NCI-H2196 (cell line): ENCODE measurements at regions not wholly inside any gene's neighbourhood (a gene's known extent, or its start where the extent isn't known, plus 50 kb on each side); places are given as distances from the start of the nearest gene placed in this dataset.

Source experiments
- DNase-seq: peaks from one replicate; lab custom pipeline; 2025; ENCODE audit not compliant: unreplicated experiment; lab: John Stamatoyannopoulos, UW

DNA sequence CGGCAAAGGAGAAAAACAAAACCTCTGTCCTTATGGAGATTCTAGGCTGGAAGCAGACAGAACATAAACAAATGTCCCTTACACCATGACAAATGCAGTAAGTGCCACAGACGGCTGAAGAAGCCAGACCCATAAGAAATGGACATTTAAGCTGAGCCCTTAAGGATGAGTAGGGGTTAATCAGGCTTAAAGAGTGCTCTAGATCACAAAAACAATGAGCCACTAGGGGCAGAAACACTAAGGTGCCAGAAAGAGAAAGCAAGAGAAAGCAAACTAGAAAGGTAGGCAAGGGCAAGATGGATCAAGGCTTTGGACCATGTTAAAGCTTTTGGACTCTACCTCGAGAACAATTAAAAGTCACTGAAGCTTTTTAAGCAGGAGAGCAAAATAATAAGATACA, 326.9 kb upstream of the WWC1 start:
- DNase-seq: no peak

GRCh38 chr5:167965710-167966109, 325.7 kb upstream of the WWC1 start:
- DNase-seq: no peak

GRCh38 chr5:167966979-167967378, 324.5 kb upstream of the WWC1 start:
- DNase-seq: no peak

DNA sequence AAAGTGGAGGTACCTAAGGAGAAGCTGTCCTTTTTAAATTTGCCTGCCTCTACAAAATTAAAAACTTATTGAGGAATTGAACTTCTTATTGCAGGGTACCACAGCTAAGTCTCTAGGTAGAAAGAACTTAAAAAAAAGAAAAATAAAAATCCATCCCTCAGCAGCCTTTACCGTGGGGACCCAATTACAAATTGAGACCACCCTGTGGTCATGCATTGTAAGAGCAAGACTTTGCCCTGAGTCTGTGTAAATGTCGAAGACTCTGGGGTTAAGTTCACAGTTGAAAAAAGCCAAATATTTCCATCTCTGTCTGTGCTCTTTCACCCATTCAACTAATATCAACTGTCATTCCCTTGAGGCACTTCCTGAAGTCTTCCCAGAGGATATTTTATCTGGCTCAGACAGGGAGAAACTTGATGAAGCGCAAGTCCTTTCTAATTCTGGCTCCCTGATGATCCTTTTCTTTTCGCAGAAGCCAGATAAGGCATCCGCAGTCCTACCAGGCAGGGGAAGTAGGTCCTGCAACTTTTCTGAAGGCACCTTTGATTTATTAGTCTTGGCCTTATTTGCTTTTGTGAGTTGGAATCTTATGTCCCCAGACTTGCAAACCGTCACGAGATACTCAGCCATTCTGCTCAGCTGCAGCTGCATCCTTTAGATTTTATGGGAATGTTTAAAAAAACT, 323.8 kb upstream of the WWC1 start:
- DNase-seq: no peak

GRCh38 chr5:167968837-167969236, 322.6 kb upstream of the WWC1 start:
- DNase-seq: no peak

- no peak for DNase-seq
Measured at GRCh38 chr5:167969998-167970397, 321.4 kb upstream of the WWC1 start.

DNA sequence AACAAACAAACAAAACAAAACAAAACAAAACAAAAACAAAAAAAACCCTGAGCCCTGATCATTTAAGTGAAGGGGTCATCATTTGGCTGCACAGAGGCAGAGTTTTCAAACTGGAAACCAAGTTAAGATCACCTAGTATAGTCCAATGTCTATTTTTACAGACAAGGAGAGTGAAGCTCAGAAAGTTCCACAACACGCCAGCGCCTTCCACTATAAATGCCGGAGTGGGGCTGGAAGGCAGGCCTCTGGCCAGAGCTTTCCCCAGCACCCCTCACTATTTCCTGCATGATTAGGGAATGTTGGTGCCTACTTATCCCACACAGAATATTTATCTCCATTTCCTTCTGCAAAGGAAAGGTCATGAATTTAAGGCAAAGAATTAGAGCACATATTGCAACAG, 319.7 kb upstream of the WWC1 start:
- no peak for DNase-seq

DNA sequence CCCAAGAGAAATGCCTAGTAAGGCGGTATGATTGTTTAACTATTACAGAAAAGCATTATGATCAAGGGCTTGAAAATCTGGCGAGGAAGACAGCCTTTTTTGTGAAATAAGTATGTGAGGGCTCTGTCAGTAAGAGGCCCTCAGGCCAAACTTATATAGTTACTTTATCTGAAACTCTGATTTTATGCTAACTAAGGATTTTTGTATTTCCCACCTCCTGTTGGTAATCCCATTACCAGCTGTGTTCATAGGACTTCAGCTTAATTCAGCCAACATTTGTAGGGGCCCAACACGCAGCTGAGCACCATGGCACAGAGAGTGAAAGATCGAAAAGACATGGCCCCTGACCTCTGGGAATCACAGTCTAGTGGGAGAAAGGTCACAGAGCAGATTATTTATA, 318.3 kb upstream of the WWC1 start:
- no peak for DNase-seq

GRCh38 chr5:167984951-167985350, 306.5 kb upstream of the WWC1 start:
- no peak for DNase-seq

DNA sequence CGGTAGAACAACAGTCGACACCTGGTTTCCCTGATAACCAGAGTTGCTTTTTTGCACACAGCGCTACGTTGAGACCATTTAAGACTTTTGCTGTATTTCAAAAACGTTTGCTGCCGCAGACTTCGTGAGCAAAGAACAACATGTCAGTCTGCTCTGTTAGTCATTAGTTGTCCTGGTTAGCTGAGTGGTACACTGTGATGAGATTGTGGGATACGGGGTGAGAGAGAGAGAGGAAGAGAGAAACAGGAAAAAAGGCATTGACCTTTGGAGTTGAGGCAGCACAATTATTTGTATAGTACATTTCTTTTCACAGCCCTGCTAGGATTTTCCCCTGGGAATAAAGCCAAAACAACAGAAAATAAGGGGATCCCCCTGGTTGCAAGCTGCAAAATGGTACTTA, 306.1 kb upstream of the WWC1 start:
- no peak for DNase-seq

GRCh38 chr5:167987490-167988280, 303.8 kb upstream of the WWC1 start:
- no peak for DNase-seq

- no peak for DNase-seq
Measured at GRCh38 chr5:167992868-167993267, 298.6 kb upstream of the WWC1 start.

DNA sequence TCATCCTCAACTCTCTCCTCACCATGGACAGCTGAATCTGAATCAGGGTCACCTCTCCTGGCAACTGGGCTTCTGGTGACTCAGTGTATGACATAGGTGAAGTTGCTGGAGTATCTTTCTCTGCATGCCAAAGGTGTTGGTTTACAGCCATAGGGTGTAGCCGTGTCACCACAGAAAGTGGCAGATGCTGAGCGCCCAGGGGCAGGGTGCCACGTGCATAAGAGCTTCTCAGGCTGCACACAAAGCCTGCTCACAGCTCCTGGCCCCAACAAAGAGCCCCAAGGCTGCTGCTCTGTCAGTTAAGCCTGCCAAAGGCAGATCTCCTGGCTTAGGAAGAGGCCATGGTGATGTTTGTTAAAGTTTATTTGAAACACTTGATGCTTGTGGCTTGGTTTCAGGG, 297.7 kb upstream of the WWC1 start:
- DNase-seq: no peak

GRCh38 chr5:167995844-167996425, 295.5 kb upstream of the WWC1 start:
- DNase-seq: no peak

GRCh38 chr5:167998148-167998767, 293.2 kb upstream of the WWC1 start:
- no peak for DNase-seq

- no peak for DNase-seq
Measured at GRCh38 chr5:167999182-167999581, 292.3 kb upstream of the WWC1 start.

DNA sequence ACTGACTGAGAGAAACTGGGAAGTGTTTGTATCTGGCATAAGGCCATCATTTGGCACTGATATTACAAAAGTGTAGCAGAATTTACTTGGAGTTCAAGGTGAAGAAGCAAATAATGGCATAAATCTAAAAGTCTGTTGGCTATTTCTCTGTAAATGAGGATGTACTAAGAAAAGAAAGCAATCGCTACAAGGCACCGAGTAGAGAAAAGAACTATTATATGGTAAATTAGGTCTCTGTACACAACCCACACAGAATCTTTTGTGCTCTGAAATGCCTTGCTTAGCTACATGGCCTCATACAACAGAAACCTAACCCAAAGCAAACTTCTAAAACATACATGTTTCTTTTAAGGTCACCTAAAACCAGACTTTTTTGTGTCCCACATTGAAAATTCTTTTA, 290.1 kb upstream of the WWC1 start:
- no peak for DNase-seq

DNA sequence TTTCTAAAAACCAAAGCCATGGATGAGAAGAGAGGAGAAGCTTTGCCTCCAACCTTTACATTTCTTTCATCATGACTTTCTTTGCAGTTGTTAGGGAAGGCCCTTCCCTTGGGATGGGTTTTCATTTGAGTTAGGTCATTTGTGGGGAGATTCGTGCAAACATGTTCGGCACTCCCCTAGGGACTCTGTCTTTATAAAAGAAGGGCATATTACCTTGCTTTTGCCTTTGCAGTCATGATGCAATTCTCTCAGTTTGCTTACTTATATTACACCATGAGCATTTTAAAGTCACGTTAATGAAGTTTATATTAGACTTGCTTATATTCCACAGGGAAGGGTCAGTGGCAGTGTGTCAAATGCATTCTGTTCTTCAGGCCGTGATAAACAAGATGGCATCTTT, 289.3 kb upstream of the WWC1 start:
- DNase-seq: no peak

DNA sequence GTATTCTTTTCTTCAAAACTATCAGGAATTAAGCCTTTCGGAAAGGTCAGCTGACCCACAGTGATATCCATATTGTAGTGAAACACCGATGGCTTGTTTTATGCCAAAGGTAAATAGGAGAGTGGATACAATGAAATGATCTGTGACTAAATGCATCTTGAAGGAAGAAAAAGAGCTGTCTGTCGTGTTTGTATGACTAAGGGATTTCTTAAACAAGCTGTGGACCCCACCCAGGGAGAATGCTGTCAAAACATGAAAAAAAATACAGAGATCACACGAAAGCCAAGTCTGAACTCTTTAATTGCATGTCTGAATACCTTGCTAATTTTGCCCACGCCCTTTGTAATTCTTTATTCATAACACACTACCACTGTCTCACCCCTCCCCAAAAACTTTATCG, 286.4 kb upstream of the WWC1 start:
- no peak for DNase-seq

DNA sequence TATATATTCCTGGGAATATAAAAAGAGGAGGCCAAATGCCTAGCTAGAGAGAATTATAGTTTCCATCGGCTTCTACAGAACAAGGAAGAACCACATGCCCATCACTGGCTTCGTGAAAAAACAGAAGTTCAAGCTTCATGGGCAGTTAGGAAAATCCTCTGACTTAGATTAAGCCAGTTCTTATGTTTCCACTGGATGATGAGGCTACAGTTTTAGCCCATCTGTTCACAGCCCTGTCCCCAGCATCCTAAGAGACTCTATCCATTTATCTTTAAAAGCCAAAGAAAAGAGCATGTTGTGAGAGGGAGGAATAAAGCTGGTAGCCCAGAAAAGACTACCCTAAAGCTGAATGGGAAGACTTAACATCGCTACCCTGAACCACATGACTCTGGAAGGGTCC, 285.5 kb upstream of the WWC1 start:
- no peak for DNase-seq

DNA sequence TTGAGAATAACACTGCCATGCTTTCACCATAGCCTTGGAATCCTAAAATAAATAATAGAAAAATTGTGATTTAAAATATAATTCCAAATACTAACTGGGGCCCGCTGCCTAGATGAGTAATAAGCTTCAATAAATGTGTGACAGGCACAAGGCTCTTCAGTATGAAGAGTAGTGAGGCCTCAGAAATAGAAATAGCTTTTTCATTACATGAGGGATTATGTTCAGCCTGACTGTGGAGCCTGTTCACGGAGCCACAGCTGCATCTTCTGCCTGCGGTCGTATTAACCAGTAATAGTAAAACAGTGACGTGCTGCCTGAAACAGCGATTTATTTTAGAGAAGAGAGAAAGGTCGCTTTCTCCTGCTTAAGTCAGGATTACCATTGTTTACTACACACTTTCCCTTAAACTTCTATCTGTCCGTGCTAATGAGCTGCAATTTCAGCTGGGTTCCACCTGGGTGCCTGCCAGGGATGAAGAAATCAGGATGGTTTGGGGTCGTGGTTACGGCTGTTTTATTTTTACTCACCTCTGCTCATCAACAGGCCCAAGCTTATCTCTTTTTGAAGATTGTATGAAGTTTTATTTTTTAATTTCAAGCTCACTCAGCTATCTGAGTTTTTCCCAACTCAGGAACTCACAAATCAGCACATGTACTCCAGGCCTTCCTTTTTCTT, 284.9 kb upstream of the WWC1 start:
- no peak for DNase-seq
